GM12872 (cell line): ENCODE measurements at regions not wholly inside any gene's neighbourhood (a gene's known extent, or its start where the extent isn't known, plus 50 kb on each side); places are given as distances from the start of the nearest gene placed in this dataset.

ENCODE experiments used
- CTCF ChIP-seq: IDR thresholded peaks from 3 replicates; pipeline ENCODE4 v1.5.1; 2011; ENCODE audit warnings: low read depth, mild to moderate bottlenecking, low read length, moderate library complexity; ENCODE audit not compliant: insufficient read depth

GRCh38 chrX:80181079-80181478 is 166.5 kb downstream of the TBX22 start:
- peak; percentile 36; the same call in 2 of the 3 replicates for TF ChIP-seq CTCF

- TF ChIP-seq CTCF, result no peak
Measured at GRCh38 chrX:80184854-80185253, 170.3 kb downstream of the TBX22 start.

- no peak for TF ChIP-seq CTCF
Measured at GRCh38 chrX:80206647-80207046, 192.1 kb downstream of the TBX22 start.

- no peak for TF ChIP-seq CTCF
Measured at GRCh38 chrX:80207327-80207726, 192.8 kb downstream of the TBX22 start.

GRCh38 chrX:80216086-80216485 is 201.5 kb downstream of the TBX22 start:
- TF ChIP-seq CTCF, result no peak

GRCh38 chrX:80223982-80224579 is 196.2 kb upstream of the TENT5D start:
- TF ChIP-seq CTCF, result no peak

- no peak for TF ChIP-seq CTCF
Measured at GRCh38 chrX:80229626-80230025, 190.6 kb upstream of the TENT5D start.
